ENCODE measurements at regions not wholly inside any gene's neighbourhood (a gene's known extent, or its start where the extent isn't known, plus 50 kb on each side); places are given as distances from the start of the nearest gene placed in this dataset.
"Not testable (repeated sequence)": the region's sequence is repeated elsewhere in the genome, so short reads cannot be mapped to it uniquely, and the experiment has no call there.

DNA sequence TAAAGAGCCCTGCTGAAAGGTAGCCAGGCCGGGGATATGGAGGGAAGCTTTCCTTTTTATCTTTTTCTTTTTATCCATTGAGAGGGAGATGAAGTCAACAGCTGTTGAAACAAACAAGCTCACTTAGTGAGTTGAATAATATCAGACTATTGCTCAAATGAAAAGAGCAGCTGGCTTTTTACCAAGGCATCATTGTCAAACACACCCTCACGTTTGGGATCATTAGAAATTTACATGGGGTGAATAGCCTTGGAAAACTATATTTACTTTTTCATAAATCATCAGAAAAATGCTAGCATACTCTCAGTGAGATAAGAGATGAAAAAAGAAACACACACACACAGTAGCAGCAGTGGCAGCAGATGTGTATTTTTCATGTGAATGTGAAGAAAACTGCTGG lies 71.5 kb upstream of the HNMT start:
- no peak for DNase-seq

- DNase-seq: no peak
Observed at GRCh38 chr2:137893145-137893544, 71.1 kb upstream of the HNMT start.

DNA sequence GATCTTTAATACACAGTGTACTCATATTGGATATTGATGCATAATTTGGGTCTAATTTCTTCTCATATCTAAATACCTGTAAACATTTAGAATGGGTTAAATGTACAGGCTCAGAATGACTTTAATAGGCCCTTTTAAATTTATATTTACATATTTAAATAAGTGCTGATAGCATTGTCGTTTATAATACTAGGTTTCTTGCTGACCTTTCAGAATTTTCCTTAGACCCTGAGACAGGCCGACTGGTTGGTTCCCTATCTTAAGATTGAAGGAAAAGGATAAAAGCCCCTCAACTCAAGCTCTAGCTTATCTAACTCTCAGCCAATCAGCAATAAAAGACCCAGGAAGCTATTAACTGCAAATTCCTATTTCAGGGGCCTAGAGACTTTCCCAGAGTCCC lies 67.8 kb upstream of the HNMT start:
- no peak for DNase-seq

DNA sequence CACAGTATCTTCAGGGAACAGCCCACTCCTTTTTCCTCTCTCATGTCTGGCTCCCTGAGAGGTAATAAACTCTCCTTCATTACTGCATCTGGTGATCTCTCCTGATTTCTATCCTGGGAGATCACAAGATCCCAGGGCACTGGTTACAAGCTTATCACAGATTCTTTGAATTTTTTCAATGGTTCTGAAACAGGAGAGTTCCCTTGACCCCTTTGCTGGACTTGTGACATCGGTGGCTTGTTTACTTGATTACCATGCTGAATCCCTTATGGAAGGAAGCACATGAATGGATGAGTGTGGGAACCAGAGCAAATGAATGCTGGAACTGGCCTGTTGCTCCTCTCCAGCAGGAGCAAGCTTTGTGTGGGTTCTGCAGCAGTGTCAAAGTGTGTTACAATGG lies 67.2 kb upstream of the HNMT start:
- DNase-seq: no peak

- DNase-seq: no peak
Observed at GRCh38 chr2:137900421-137901141, 63.7 kb upstream of the HNMT start.

DNA sequence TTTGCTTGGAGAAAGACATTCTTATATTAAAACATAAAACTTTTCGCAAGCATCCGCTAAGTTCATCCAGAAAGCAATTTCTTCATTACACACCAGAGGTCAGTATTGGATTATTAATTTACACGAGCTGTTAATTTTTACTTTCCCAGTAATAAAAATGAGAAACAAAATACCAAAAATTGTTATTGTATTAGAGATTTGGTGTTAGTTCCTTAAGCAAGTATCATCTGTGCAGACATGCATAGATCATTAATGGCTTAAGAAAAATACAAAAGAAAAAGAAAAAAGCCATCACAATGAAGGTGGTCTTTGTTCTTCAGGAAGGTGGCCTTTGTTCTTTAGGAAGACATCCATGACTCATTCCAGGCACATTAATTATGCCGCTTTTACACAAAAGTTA lies 53.6 kb upstream of the HNMT start:
- DNase-seq: no peak

DNA sequence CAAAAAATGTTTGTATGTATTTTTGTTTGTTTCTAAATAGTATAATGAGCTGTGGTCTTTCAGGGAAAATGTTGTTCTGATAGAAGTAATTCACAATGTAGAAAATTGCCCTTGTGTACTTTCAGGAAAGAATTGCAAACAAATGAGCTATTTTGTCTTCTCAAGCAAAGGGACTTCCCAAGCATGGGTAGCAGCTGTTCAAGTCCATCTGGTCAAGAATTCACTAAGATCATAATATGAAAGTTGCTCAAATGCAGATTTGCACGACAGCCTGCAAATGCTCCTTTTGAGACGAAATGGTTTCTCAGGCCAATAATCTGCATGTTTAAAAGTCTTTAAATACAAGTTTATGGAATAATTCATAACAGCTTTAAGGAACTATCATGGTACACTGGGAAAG lies 51.9 kb upstream of the HNMT start:
- DNase-seq: no peak

GRCh38 chr2:137913169-137913568 lies 51.1 kb upstream of the HNMT start:
- no peak for DNase-seq

GRCh38 chr2:137913648-137914047 lies 50.6 kb upstream of the HNMT start:
- DNase-seq: not testable (repeated sequence)

Data from stimulated activated CD4-positive, alpha-beta T cell treated with anti-CD3 and anti-CD28 coated beads, Interleukin-2, amount 100 ng/mL, for 24 hours (primary cell).